WTC11 (cell line): ENCODE measurements at regions not wholly inside any gene's neighbourhood (a gene's known extent, or its start where the extent isn't known, plus 50 kb on each side); places are given as distances from the start of the nearest gene placed in this dataset.

Source experiments
- ATAC-seq: fragments of 200-7000 bp; cut with Tn5 transposase; 2 replicates; pipeline ENCODE4 v1.10.0; 2021; ENCODE audit warnings: mild to moderate bottlenecking, moderate library complexity
- CTCF ChIA-PET: fragments of 300-600 bp; sonication (Branson Sonifier 250); formaldehyde crosslinking; loops from one replicate; lab custom pipeline; 2021; ENCODE audit warnings: antibody characterized with exemption; lab: Charles Lee
- POLR2A ChIA-PET: fragments of 350-600 bp; sonication (Branson Sonifier 250); formaldehyde crosslinking; loops from one replicate; lab custom pipeline; 2021; ENCODE audit warnings: antibody characterized with exemption; lab: Charles Lee
- DNase-seq: peaks from one replicate; pipeline ENCODE4 v3.0.0; 2021; ENCODE audit warnings: low spot score
- H3K27ac Mint-ChIP-seq: 2 replicates; pipeline ENCODE4 v1.8.0; 2021; ENCODE audit warnings: mixed read lengths
- H3K27me3 Mint-ChIP-seq: 2 replicates; pipeline ENCODE4 v1.8.0; 2021; ENCODE audit warnings: low read depth, mild to moderate bottlenecking, moderate library complexity, mixed read lengths
- H3K36me3 Mint-ChIP-seq: 2 replicates; pipeline ENCODE4 v1.8.0; 2021; ENCODE audit warnings: mixed read lengths
- H3K4me1 Mint-ChIP-seq: 2 replicates; pipeline ENCODE4 v1.8.0; 2022; ENCODE audit warnings: mixed read lengths
- H3K4me3 Mint-ChIP-seq: 2 replicates; pipeline ENCODE4 v1.8.0; 2021; ENCODE audit warnings: mild to moderate bottlenecking, moderate library complexity, mixed read lengths
- H3K9me3 Mint-ChIP-seq: 2 replicates; pipeline ENCODE4 v1.8.0; 2021; ENCODE audit warnings: mixed read lengths
- ATF3 ChIP-seq: sonication (generic); formaldehyde crosslinking; conservative IDR thresholded peaks from 2 replicates; pipeline ENCODE4 v1.8.1; 2022; ENCODE audit warnings: mild to moderate bottlenecking, missing genetic modification reagents
- CBFB ChIP-seq: sonication (generic); formaldehyde crosslinking; IDR thresholded peaks from 2 replicates; pipeline ENCODE4 v1.8.1; 2022; ENCODE audit warnings: mild to moderate bottlenecking, low read depth, missing genetic modification reagents
- E2F5 ChIP-seq: sonication (generic); formaldehyde crosslinking; IDR thresholded peaks from 2 replicates; pipeline ENCODE4 v1.8.1; 2022; ENCODE audit warnings: mild to moderate bottlenecking, moderate library complexity, missing genetic modification reagents
- FOXK1 ChIP-seq: sonication (generic); formaldehyde crosslinking; IDR thresholded peaks from 2 replicates; pipeline ENCODE4 v1.8.0; 2022; ENCODE audit warnings: mild to moderate bottlenecking, moderate library complexity, missing genetic modification reagents
- GABPB1 ChIP-seq: sonication (generic); formaldehyde crosslinking; IDR thresholded peaks from 2 replicates; pipeline ENCODE4 v1.8.1; 2023; ENCODE audit warnings: mild to moderate bottlenecking, missing genetic modification reagents
- JAZF1 ChIP-seq: fragments of 250-450 bp; sonication (Bioruptor Pico); IDR thresholded peaks from 2 replicates; pipeline ENCODE4 v1.9.0; 2021; ENCODE audit warnings: moderate library complexity, mild to moderate bottlenecking, inconsistent platforms
- JUN ChIP-seq: sonication (generic); formaldehyde crosslinking; IDR thresholded peaks from 2 replicates; pipeline ENCODE4 v1.8.0; 2023; ENCODE audit warnings: mild to moderate bottlenecking, missing genetic modification reagents
- KAT7 ChIP-seq: sonication (generic); formaldehyde crosslinking; IDR thresholded peaks from 2 replicates; pipeline ENCODE4 v1.8.1; 2023; ENCODE audit warnings: missing genetic modification reagents, mild to moderate bottlenecking, borderline replicate concordance
- MLX ChIP-seq: sonication (generic); formaldehyde crosslinking; IDR thresholded peaks from 2 replicates; pipeline ENCODE4 v1.8.1; 2023; ENCODE audit warnings: mild to moderate bottlenecking, missing genetic modification reagents, moderate library complexity
- MYBL2 ChIP-seq: sonication (generic); formaldehyde crosslinking; IDR thresholded peaks from 2 replicates; pipeline ENCODE4 v1.8.1; 2023; ENCODE audit warnings: mild to moderate bottlenecking, moderate library complexity, missing genetic modification reagents
- NFATC4 ChIP-seq: fragments of 250-450 bp; sonication (Bioruptor Pico); IDR thresholded peaks from 2 replicates; pipeline ENCODE4 v1.9.0; 2021; ENCODE audit warnings: mild to moderate bottlenecking
- PRDM15 ChIP-seq: sonication (generic); formaldehyde crosslinking; IDR thresholded peaks from 2 replicates; pipeline ENCODE4 v1.8.0; 2022; ENCODE audit warnings: missing genetic modification reagents
- STAT6 ChIP-seq: sonication (generic); formaldehyde crosslinking; conservative IDR thresholded peaks from 2 replicates; pipeline ENCODE4 v1.8.1; 2023; ENCODE audit warnings: mild to moderate bottlenecking, low read depth, missing genetic modification reagents, moderate library complexity
- ZBTB43 ChIP-seq: sonication (generic); formaldehyde crosslinking; IDR thresholded peaks from 2 replicates; pipeline ENCODE4 v1.8.1; 2023; ENCODE audit warnings: mild to moderate bottlenecking, missing genetic modification reagents
- ZMAT4 ChIP-seq: fragments of 250-450 bp; sonication (Bioruptor Pico); IDR thresholded peaks from 2 replicates; pipeline ENCODE4 v1.9.0; 2021; ENCODE audit warnings: mild to moderate bottlenecking
- ZNF138 ChIP-seq: sonication (generic); formaldehyde crosslinking; conservative IDR thresholded peaks from 2 replicates; pipeline ENCODE4 v1.8.1; 2022; ENCODE audit warnings: mild to moderate bottlenecking, moderate library complexity, missing genetic modification reagents
- ZNF219 ChIP-seq: sonication (generic); formaldehyde crosslinking; IDR thresholded peaks from 2 replicates; pipeline ENCODE4 v1.8.0; 2023; ENCODE audit warnings: missing genetic modification reagents, mild to moderate bottlenecking, borderline replicate concordance
- ZNF425 ChIP-seq: fragments of 250-450 bp; sonication (Bioruptor Pico); conservative IDR thresholded peaks from 2 replicates; pipeline ENCODE4 v1.9.0; 2021; ENCODE audit warnings: mild to moderate bottlenecking

- no peak overlapping the region for H3K4me3 Mint-ChIP-seq
- H3K27ac Mint-ChIP-seq, result no peak overlapping the region
- DNase-seq (no peak), ATAC-seq (no peak)
- CTCF ChIA-PET, result no interaction called here
- H3K9me3 Mint-ChIP-seq, result peaks cover 6% of the 10 kb centered on the region
- peaks cover 18% of the 10 kb centered on the region for H3K4me1 Mint-ChIP-seq
- H3K36me3 Mint-ChIP-seq, result peaks cover 2% of the 10 kb centered on the region; the same call in 1 of the 2 replicates
- POLR2A ChIA-PET, result no interaction called here
- TF ChIP-seq JAZF1 (CRISPR knock-in tag) (no peak), MLX (CRISPR knock-in tag) (no peak), FOXK1 (CRISPR knock-in tag) (no peak), E2F5 (CRISPR knock-in tag) (no peak), KAT7 (CRISPR knock-in tag) (no peak), STAT6 (no peak), ZMAT4 (CRISPR knock-in tag) (no peak), CBFB (CRISPR knock-in tag) (no peak), GABPB1 (CRISPR knock-in tag) (no peak), ATF3 (CRISPR knock-in tag) (no peak), JUN (CRISPR knock-in tag) (no peak), PRDM15 (CRISPR knock-in tag) (no peak), ZNF138 (CRISPR knock-in tag) (no peak), ZBTB43 (CRISPR knock-in tag) (no peak), ZNF425 (no peak), ZNF219 (CRISPR knock-in tag) (no peak), MYBL2 (no peak), NFATC4 (CRISPR knock-in tag) (no peak)
- no peaks in the 10 kb centered on the region for H3K27me3 Mint-ChIP-seq
Observed at GRCh38 chr5:104088876-104089778, 526.5 kb upstream of the NUDT12 start.
